Stomach (tissue), 8 donors: ENCODE measurements at regions not wholly inside any gene's neighbourhood (a gene's known extent, or its start where the extent isn't known, plus 50 kb on each side); places are given as distances from the start of the nearest gene placed in this dataset.

Source experiments
- DNase-seq, 2 donors: peaks; one replicate each; pipeline versions ENCODE4 v3.0.0 to v3.0.0-alpha.2; 2013 to 2019
- H3K27ac ChIP-seq, 5 donors: fragments of 200-600 bp in 4 of 5; sonication (generic) in 4 of 5; one replicate each; pipeline ENCODE4 v1.5.1; 2013 to 2019; ENCODE audit warnings: mild to moderate bottlenecking in 1 of 5, moderate library complexity in 1 of 5
- H3K27me3 ChIP-seq, 3 donors: fragments of 200-600 bp; sonication (generic); one replicate each; pipeline ENCODE4 v1.5.1; 2017 to 2019; ENCODE audit warnings: mixed run types in 1 of 3
- H3K36me3 ChIP-seq, 4 donors: fragments of 200-600 bp; sonication (generic); 1 replicate in 3 of 4; 2 replicates in 1 of 4; pipeline ENCODE4 v1.5.1; 2016 to 2019
- H3K4me1 ChIP-seq, 4 donors: fragments of 200-600 bp; sonication (generic); one replicate each; pipeline ENCODE4 v1.5.1; 2016 to 2019
- H3K4me3 ChIP-seq, 4 donors: fragments of 200-600 bp; sonication (generic) in 3 of 4; one replicate each; pipeline ENCODE4 v1.5.1; 2016 to 2019; ENCODE audit warnings: mild to moderate bottlenecking in 1 of 4
- H3K9me3 ChIP-seq, 4 donors: fragments of 200-600 bp; sonication (generic); one replicate each; pipeline ENCODE4 v1.5.1; 2016 to 2019
- CTCF ChIP-seq, 7 experiments: fragments of 450-650 bp in 4 of 7; fragments of 200-600 bp in 3 of 7; sonication (generic) in 3 of 7; IDR thresholded peaks; one replicate each; pipeline ENCODE4 v1.5.1; 2016 to 2019; ENCODE audit warnings: antibody characterized with exemption in 7 of 7, control low read depth in 2 of 7, mild to moderate bottlenecking in 1 of 7
- EP300 ChIP-seq: sonication (generic); formaldehyde crosslinking; IDR thresholded peaks from one replicate; pipeline ENCODE4 v1.6.1; 2017; ENCODE audit warnings: antibody characterized with exemption
- POLR2A ChIP-seq, 4 donors: fragments of 450-650 bp; IDR thresholded peaks; one replicate each; pipeline ENCODE4 v1.6.1; 2016; ENCODE audit warnings: antibody characterized with exemption in 4 of 4, control low read depth in 2 of 4, mild to moderate bottlenecking in 1 of 4, moderate library complexity in 1 of 4
- POLR2AphosphoS5 ChIP-seq, 3 donors: sonication (generic); formaldehyde crosslinking; IDR thresholded peaks; one replicate each; pipeline ENCODE4 v1.6.1; 2016; ENCODE audit warnings: antibody characterized with exemption in 3 of 3
- WGBS, 5 donors: extraction: QIAGEN DNeasy Blood & Tissue Kit in 3 of 5; methylation state at CpG; one replicate each; pipeline versions ENCODE4 v1.1.5 to v1.1.7; 2013 to 2018; 5-methylcytosine and 5-hydroxymethylcytosine counted together
- intact Hi-C: fragments of 100-400 bp; cut with DNase I; formaldehyde crosslinking; loops from one replicate; pipeline ENCODE4 v1.15.1; 2023; ENCODE audit warnings: low total_unique reads
- donor health status: healthy with polysubstance abuse.
- donor health status: Bipolar disorder and iron deficiency.
- donor health status: healthy.

GRCh38 chr5:53219174-53219573 lies 109.6 kb upstream of the MOCS2 start:
- Histone ChIP-seq H3K4me1 (no peaks in the 10 kb centered on the region), H3K36me3 (no peaks in the 10 kb centered on the region), H3K9me3 (peaks cover 0 to 17% (median 10%) of the 10 kb centered on the region in 4 donors), H3K27ac (no peak overlapping the region), H3K4me3 (no peak overlapping the region), H3K27me3 (no peaks in the 10 kb centered on the region)
- DNase-seq: no peak
- TF ChIP-seq CTCF (IDR thresholded peaks at IDR 0.05) (no peak), POLR2A (IDR thresholded peaks at IDR 0.05) (no peak), EP300 (no peak), POLR2AphosphoS5 (IDR thresholded peaks at IDR 0.05) (no peak)
- intact Hi-C loops: no loop called here
- WGBS, 5 donors: 87 to 94% (median 92%) methylated on average over 6 of the region's 6 CpGs

GRCh38 chr5:53219610-53220009 lies 110.1 kb upstream of the MOCS2 start:
- Histone ChIP-seq H3K36me3 (no peaks in the 10 kb centered on the region), H3K9me3 (peaks cover 0 to 17% (median 10%) of the 10 kb centered on the region in 4 donors), H3K27me3 (no peaks in the 10 kb centered on the region), H3K27ac (no peak overlapping the region), H3K4me1 (no peaks in the 10 kb centered on the region), H3K4me3 (no peak overlapping the region)
- TF ChIP-seq POLR2AphosphoS5 (IDR thresholded peaks at IDR 0.05): no peak
- no peak for TF ChIP-seq EP300
- no peak for TF ChIP-seq CTCF (IDR thresholded peaks at IDR 0.05)
- no peak for TF ChIP-seq POLR2A (IDR thresholded peaks at IDR 0.05)
- no peak for DNase-seq
- intact Hi-C loops: no loop called here
- 68 to 74% (median 73%) methylated on average over 3 of the region's 3 CpGs for WGBS, 5 donors

GRCh38 chr5:53233645-53234405 lies 124.3 kb upstream of the MOCS2 start:
- no peak for TF ChIP-seq POLR2AphosphoS5 (IDR thresholded peaks at IDR 0.05)
- no peak for TF ChIP-seq EP300
- no peak for TF ChIP-seq POLR2A (IDR thresholded peaks at IDR 0.05)
- TF ChIP-seq CTCF (IDR thresholded peaks at IDR 0.05): no peak
- 43 to 81% (median 72%) methylated on average over 2 of the region's 2 CpGs for WGBS, 5 donors
- Histone ChIP-seq H3K36me3 (no peaks in the 10 kb centered on the region), H3K9me3 (peaks cover 0 to 8% (median 3%) of the 10 kb centered on the region in 4 donors), H3K27me3 (no peaks in the 10 kb centered on the region), H3K4me1 (no peaks in the 10 kb centered on the region), H3K4me3 (no peak overlapping the region), H3K27ac (no peak overlapping the region)
- DNase-seq: no peak
- intact Hi-C loops: no loop called here

- no peak for DNase-seq
- no peak overlapping the region for H3K27ac ChIP-seq
- H3K27me3 ChIP-seq: no peaks in the 10 kb centered on the region
- no peak overlapping the region for H3K4me3 ChIP-seq
- no peaks in the 10 kb centered on the region for H3K4me1 ChIP-seq
- H3K36me3 ChIP-seq: no peaks in the 10 kb centered on the region
- H3K9me3 ChIP-seq: no peaks in the 10 kb centered on the region
- 84 to 88% (median 85%) methylated on average over 3 of the region's 3 CpGs for WGBS, 5 donors
- intact Hi-C loops: no loop called here
- TF ChIP-seq EP300 (no peak), POLR2AphosphoS5 (IDR thresholded peaks at IDR 0.05) (no peak), CTCF (IDR thresholded peaks at IDR 0.05) (no peak), POLR2A (IDR thresholded peaks at IDR 0.05) (no peak)
These were observed 127.1 kb upstream of the MOCS2 start for GRCh38 chr5:53236683-53237082.
